ENCODE measurements at regions not wholly inside any gene's neighbourhood (a gene's known extent, or its start where the extent isn't known, plus 50 kb on each side); places are given as distances from the start of the nearest gene placed in this dataset.

- CTCF ChIA-PET: no interaction called here
- Mint-ChIP-seq H3K4me3 (no peak overlapping the region), H3K36me3 (no peaks in the 10 kb centered on the region), H3K27ac (no peak overlapping the region), H3K9me3 (no peaks in the 10 kb centered on the region), H3K4me1 (no peaks in the 10 kb centered on the region), H3K27me3 (no peaks in the 10 kb centered on the region)
- no peak for DNase-seq
Measured at GRCh38 chr3:178036451-178037144, 499.6 kb upstream of the KCNMB2 start.

GRCh38 chr3:178041931-178042330, 494.3 kb upstream of the KCNMB2 start:
- CTCF ChIA-PET: no interaction called here
- H3K27ac Mint-ChIP-seq: no peak overlapping the region
- DNase-seq: no peak
- no peaks in the 10 kb centered on the region for H3K36me3 Mint-ChIP-seq
- H3K9me3 Mint-ChIP-seq: no peaks in the 10 kb centered on the region
- H3K4me3 Mint-ChIP-seq: no peak overlapping the region
- no peaks in the 10 kb centered on the region for H3K4me1 Mint-ChIP-seq
- H3K27me3 Mint-ChIP-seq: no peaks in the 10 kb centered on the region

DNA sequence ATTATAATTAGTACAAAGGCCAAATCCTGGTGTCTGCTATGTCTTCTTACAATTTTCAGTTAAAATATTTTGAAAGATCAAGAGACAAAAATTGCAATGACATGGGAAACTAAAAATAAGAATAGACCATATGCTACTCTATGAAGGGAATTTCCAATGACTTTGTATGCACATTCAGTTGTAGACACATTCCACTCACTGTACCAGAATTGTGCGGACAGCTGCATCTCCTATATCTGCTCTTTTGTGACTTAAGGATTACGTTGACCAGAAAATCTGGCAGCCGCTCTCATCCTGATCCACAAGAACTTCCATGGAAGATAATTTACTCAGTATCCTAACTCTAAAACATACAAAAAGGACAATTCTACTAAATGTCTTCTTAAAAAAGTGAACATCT, 493.9 kb upstream of the KCNMB2 start:
- Mint-ChIP-seq H3K36me3 (no peaks in the 10 kb centered on the region), H3K27ac (no peak overlapping the region), H3K9me3 (no peaks in the 10 kb centered on the region), H3K4me1 (no peaks in the 10 kb centered on the region), H3K4me3 (no peak overlapping the region), H3K27me3 (no peaks in the 10 kb centered on the region)
- DNase-seq: no peak
- CTCF ChIA-PET: no interaction called here

DNA sequence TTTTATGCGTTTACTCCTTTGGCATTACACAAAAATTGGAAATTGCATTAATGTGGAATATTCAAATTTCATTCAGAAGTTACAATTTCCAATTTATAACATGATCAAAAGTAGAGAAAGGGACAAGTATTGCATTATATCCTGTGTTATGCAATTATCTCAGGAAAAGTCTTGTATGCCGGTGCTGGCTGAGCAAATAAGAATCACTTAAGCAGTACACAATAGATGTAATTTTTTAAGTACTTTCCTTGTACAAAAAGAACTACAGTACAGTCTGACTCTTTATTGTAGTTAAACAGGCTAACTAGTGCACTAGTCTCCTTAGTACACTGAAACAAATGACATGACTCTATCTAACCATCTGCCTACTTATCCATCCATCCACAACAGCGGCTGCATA, 493.2 kb upstream of the KCNMB2 start:
- H3K27ac Mint-ChIP-seq: no peak overlapping the region
- CTCF ChIA-PET: no interaction called here
- H3K4me3 Mint-ChIP-seq: no peak overlapping the region
- DNase-seq: no peak
- no peaks in the 10 kb centered on the region for H3K9me3 Mint-ChIP-seq
- no peaks in the 10 kb centered on the region for H3K4me1 Mint-ChIP-seq
- H3K36me3 Mint-ChIP-seq: no peaks in the 10 kb centered on the region
- no peaks in the 10 kb centered on the region for H3K27me3 Mint-ChIP-seq

- H3K27ac Mint-ChIP-seq: no peak overlapping the region
- H3K4me3 Mint-ChIP-seq: no peak overlapping the region
- no peaks in the 10 kb centered on the region for H3K27me3 Mint-ChIP-seq
- H3K9me3 Mint-ChIP-seq: no peaks in the 10 kb centered on the region
- H3K4me1 Mint-ChIP-seq: no peaks in the 10 kb centered on the region
- H3K36me3 Mint-ChIP-seq: no peaks in the 10 kb centered on the region
- CTCF ChIA-PET: no interaction called here
- DNase-seq: no peak
Measured at GRCh38 chr3:178044320-178044719, 491.9 kb upstream of the KCNMB2 start.

GRCh38 chr3:178047496-178047895, 488.7 kb upstream of the KCNMB2 start:
- no peaks in the 10 kb centered on the region for H3K36me3 Mint-ChIP-seq
- H3K4me1 Mint-ChIP-seq: no peaks in the 10 kb centered on the region
- no peaks in the 10 kb centered on the region for H3K9me3 Mint-ChIP-seq
- no peak overlapping the region for H3K27ac Mint-ChIP-seq
- no peaks in the 10 kb centered on the region for H3K27me3 Mint-ChIP-seq
- CTCF ChIA-PET: no interaction called here
- no peak overlapping the region for H3K4me3 Mint-ChIP-seq
- no peak for DNase-seq

DNA sequence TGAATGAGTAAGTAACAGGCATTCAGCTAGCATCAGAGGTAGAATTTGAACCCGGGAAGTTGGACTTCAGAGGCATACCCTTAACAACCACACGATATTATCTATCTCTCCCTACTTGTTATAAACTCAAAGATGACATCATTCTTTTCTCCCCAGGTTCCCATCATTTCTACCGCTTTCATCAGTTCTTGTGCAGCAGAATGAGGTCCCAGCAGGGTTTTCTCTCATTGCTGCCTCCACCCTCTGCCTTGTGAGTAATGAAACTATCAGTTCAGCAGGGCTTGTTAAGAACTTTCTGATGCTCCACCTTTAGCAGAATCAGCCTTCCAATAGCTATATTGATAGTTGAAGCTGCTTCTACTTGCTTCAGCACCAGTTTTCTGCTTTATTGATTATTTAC, 487.5 kb upstream of the KCNMB2 start:
- H3K9me3 Mint-ChIP-seq: no peaks in the 10 kb centered on the region
- CTCF ChIA-PET: no interaction called here
- H3K27me3 Mint-ChIP-seq: no peaks in the 10 kb centered on the region
- H3K27ac Mint-ChIP-seq: no peak overlapping the region
- no peaks in the 10 kb centered on the region for H3K36me3 Mint-ChIP-seq
- no peak overlapping the region for H3K4me3 Mint-ChIP-seq
- no peak for DNase-seq
- H3K4me1 Mint-ChIP-seq: no peaks in the 10 kb centered on the region

- Mint-ChIP-seq H3K27me3 (no peaks in the 10 kb centered on the region), H3K27ac (no peak overlapping the region), H3K36me3 (no peaks in the 10 kb centered on the region), H3K4me1 (no peaks in the 10 kb centered on the region), H3K4me3 (no peak overlapping the region), H3K9me3 (no peaks in the 10 kb centered on the region)
- no peak for DNase-seq
- CTCF ChIA-PET: no interaction called here
Measured at GRCh38 chr3:178054471-178054870, 481.8 kb upstream of the KCNMB2 start.

GRCh38 chr3:178055939-178056338, 480.3 kb upstream of the KCNMB2 start:
- CTCF ChIA-PET: no interaction called here
- no peak overlapping the region for H3K4me3 Mint-ChIP-seq
- no peaks in the 10 kb centered on the region for H3K27me3 Mint-ChIP-seq
- H3K9me3 Mint-ChIP-seq: no peaks in the 10 kb centered on the region
- DNase-seq: no peak
- no peak overlapping the region for H3K27ac Mint-ChIP-seq
- H3K4me1 Mint-ChIP-seq: no peaks in the 10 kb centered on the region
- H3K36me3 Mint-ChIP-seq: no peaks in the 10 kb centered on the region

GRCh38 chr3:178056868-178057267, 479.4 kb upstream of the KCNMB2 start:
- Mint-ChIP-seq H3K9me3 (no peaks in the 10 kb centered on the region), H3K4me1 (no peaks in the 10 kb centered on the region), H3K36me3 (no peaks in the 10 kb centered on the region), H3K27me3 (no peaks in the 10 kb centered on the region), H3K4me3 (no peak overlapping the region), H3K27ac (no peak overlapping the region)
- CTCF ChIA-PET: no interaction called here
- no peak for DNase-seq

DNA sequence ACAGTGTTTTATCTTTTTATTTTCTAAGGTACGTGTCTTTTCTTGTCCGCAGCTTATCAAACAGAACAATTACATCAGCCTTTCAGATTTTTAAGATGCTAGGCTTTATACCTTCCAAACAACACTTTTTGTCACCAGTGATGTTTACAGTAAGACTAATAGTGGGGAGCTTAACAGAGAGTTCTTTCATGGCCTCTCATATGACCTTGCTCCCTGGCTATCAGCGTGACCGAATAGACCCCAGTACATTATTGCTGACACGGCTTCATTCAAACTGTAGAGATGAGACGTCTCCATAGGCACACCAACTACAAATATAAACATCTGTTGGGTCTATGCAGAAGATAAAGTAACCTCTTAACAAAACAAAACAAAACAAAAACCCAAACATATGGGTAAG, 477.6 kb upstream of the KCNMB2 start:
- no peaks in the 10 kb centered on the region for H3K9me3 Mint-ChIP-seq
- H3K4me3 Mint-ChIP-seq: no peak overlapping the region
- no peaks in the 10 kb centered on the region for H3K36me3 Mint-ChIP-seq
- H3K4me1 Mint-ChIP-seq: no peaks in the 10 kb centered on the region
- DNase-seq: no peak
- CTCF ChIA-PET: no interaction called here
- no peaks in the 10 kb centered on the region for H3K27me3 Mint-ChIP-seq
- H3K27ac Mint-ChIP-seq: no peak overlapping the region

DNA sequence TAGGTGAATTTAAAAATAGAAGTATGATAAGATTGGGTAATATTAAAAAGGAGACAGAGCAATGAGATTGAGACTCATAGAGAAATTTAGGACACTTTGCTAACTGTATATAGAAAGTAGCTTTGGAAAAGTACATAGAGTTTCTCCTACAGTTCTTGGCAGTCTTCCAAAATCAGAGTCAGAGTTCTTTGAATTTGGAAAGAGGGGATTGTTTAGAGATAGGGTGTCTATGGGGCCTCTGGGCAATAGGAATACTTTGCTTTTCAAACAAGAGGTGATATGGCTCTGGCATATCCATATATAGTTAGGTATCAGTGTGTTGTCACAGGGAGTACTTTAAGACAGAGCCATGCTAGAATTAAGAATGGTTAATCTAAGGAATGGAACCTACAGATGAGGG, 477.1 kb upstream of the KCNMB2 start:
- no peaks in the 10 kb centered on the region for H3K9me3 Mint-ChIP-seq

DNA sequence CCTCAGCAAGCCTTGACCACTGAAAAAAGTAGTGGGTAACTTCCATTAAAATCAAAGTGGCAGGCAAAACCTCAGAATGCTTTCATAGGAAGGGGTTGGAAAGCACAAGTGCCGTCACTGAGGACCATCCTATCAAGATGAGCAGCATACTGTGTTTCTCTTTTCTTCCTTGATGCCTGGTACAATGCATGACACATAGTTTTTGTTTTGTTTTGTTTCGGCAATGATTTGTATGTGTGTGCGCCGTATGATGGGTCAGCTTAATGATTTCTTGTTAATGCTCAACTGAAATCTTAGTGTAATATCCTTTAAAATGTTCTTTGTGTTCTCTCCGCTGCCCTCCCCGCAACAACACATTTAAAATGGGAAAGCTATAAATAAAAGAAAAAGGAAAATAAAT, 476.4 kb upstream of the KCNMB2 start:
- DNase-seq: no peak
- CTCF ChIA-PET: no interaction called here
- Mint-ChIP-seq H3K27me3 (no peaks in the 10 kb centered on the region), H3K27ac (no peak overlapping the region), H3K4me3 (no peak overlapping the region), H3K9me3 (no peaks in the 10 kb centered on the region), H3K36me3 (no peaks in the 10 kb centered on the region), H3K4me1 (no peaks in the 10 kb centered on the region)

More for the DNA sequence above, 477.1 kb upstream of the KCNMB2 start:
- Mint-ChIP-seq H3K27ac (no peak overlapping the region), H3K4me1 (no peaks in the 10 kb centered on the region), H3K36me3 (no peaks in the 10 kb centered on the region), H3K27me3 (no peaks in the 10 kb centered on the region), H3K4me3 (no peak overlapping the region)
- DNase-seq: no peak
- CTCF ChIA-PET: no interaction called here

GRCh38 chr3:178060407-178060806, 475.8 kb upstream of the KCNMB2 start:
- H3K27ac Mint-ChIP-seq: no peak overlapping the region
- no peaks in the 10 kb centered on the region for H3K9me3 Mint-ChIP-seq
- no peak for DNase-seq
- no peak overlapping the region for H3K4me3 Mint-ChIP-seq
- CTCF ChIA-PET: no interaction called here
- no peaks in the 10 kb centered on the region for H3K27me3 Mint-ChIP-seq
- H3K4me1 Mint-ChIP-seq: no peaks in the 10 kb centered on the region
- no peaks in the 10 kb centered on the region for H3K36me3 Mint-ChIP-seq

DNA sequence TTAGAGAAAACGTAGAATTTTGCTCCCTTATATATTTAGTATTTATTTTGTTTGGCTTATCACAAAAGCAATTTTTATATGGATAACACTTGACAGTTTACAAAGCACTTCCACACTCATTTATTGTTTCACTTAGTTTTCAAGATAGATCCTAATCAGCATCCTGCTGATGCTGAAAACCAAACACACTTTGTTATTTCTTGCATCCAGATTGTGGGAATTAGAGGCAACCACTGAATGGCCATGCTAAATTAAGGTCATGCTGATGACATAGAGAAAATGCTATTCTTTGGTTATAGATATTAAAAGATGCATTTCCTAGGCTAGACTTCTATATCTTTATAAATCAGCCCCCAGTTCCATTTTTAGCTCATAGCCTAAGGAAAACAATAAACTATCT, 474.1 kb upstream of the KCNMB2 start:
- Mint-ChIP-seq H3K9me3 (no peaks in the 10 kb centered on the region), H3K27ac (no peak overlapping the region), H3K36me3 (no peaks in the 10 kb centered on the region), H3K27me3 (no peaks in the 10 kb centered on the region), H3K4me3 (no peak overlapping the region), H3K4me1 (no peaks in the 10 kb centered on the region)
- no peak for DNase-seq
- CTCF ChIA-PET: no interaction called here

- no peaks in the 10 kb centered on the region for H3K36me3 Mint-ChIP-seq
- CTCF ChIA-PET: no interaction called here
- H3K4me3 Mint-ChIP-seq: no peak overlapping the region
- no peak overlapping the region for H3K27ac Mint-ChIP-seq
- DNase-seq: no peak
- H3K4me1 Mint-ChIP-seq: no peaks in the 10 kb centered on the region
- no peaks in the 10 kb centered on the region for H3K27me3 Mint-ChIP-seq
- H3K9me3 Mint-ChIP-seq: no peaks in the 10 kb centered on the region
Measured at GRCh38 chr3:178063461-178063860, 472.8 kb upstream of the KCNMB2 start.
